NCI-H1105 (cell line): ENCODE measurements at regions not wholly inside any gene's neighbourhood (a gene's known extent, or its start where the extent isn't known, plus 50 kb on each side); places are given as distances from the start of the nearest gene placed in this dataset.
A peak's percentile ranks its signal among the peaks of the same experiment; 100 is the strongest.
"Not testable (repeated sequence)": the region's sequence is repeated elsewhere in the genome, so short reads cannot be mapped to it uniquely, and the experiment has no call there.

Experiments
- DNase-seq: peaks from one replicate; lab custom pipeline; 2025; lab: John Stamatoyannopoulos, UW

DNA sequence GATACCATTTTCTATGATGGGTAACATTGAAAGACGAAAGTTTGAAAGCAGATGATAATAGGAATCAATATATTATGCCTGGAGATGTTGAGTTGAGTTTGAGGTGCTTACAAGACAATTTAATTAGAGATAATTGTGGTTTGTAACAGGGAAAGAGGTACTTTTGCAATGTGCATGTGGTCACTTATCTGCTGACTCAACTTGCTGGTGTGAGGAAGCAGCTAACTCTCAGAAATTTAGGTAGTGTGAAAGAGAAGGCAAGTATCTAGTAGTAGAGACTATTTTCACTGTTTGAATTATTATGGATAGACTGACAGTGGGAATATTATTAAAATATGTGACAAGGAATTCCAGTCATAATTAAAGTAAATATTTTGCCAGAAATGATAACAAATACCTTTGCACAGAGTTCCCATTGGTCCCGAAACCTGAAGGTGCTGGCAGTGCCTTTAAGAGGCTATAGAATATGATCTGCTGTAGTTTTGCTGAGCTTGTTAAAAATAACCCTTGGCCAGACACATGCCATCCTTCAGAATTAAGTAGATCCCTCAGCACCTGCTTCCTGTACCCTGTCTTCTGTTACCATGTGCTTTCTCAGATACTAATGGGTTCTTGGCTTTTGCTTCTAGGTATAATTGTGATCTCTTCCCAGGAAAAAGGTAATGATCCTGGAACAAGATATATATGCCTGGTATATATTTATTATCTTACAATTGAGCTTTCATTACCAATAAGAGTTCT lies 315.9 kb downstream of the BCHE start:
- no peak for DNase-seq

DNA sequence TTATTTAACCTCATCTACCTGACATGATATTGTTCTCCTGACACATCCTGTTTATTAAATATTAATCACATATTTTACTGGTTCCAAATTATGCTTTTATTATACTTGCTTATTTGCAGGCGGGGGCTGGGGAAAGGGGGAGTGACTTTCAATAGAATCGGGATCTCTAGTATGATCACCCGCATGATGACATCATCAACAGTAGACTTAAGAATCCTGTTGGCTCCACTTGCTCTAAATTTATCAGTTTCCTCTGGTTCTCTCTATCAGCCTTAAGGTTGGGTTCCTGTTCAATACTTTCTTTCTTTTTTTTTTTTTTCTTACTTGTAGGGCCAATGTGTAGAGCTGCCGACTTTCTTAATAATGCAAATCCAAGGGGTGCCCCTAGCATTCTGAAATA lies 317.5 kb downstream of the BCHE start:
- no peak for DNase-seq

DNA sequence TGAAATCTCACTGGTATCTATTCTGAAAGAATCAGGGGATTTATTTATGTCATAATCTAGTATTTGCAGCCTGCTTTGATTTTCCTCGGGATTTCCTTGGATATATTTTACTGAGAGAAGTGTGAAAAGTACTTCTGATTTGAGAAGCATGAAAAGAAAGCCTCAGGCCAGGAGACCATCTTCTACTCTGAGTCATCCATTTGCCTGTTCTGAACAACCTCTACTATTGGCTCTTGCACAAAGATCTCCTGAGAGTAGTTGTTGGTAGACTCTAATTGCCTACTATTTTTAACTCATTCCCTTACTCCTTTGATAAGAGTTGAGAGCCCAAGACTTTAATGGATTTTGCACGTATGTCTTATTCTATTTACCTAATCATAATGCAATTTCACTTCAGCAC lies 318.9 kb downstream of the BCHE start:
- DNase-seq, result no peak

DNA sequence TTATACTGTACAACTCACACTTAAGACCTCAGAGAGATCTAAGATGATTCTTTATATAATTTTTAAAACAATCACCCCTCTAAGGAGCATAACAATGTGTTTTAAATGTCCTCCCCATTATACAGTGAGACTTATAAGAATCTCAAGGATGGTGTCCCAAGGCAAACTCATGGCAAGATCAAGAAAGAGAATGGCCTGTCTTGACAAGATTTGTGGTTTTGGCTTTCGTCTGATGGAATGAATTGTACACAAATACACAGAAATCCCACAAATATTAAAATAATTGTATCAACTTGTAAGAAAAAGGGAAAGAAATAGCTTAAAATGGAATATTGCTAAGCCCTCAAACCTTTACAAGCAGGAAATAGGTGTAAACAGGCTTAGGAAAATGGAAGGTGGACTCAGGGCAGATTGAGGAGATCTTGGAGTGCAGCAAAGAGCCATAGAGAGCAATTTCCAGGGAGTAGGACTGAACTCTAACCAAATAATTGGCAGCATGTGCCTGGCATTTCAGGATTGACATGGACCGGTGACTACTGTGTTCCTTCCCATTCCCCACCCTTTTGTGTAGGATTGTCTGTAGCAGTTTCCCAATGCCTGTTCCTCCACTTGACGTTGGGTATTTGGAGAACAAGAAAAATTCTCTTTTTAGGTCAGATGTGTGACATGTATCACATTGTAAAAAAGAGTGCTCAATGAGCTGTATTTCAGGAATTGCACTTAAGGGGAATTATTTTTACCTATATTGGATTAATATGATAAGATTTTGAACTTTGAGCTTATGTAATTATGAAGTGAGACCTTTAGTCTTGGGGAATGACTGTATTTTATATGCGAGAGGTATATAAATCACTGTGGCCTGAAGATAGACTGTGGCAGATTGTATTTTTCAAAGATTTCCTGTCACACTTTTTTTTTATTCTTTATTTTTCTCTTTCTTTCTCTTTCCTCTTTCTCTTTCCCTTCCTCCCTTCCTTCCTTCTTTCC lies 317.8 kb upstream of the SLITRK3 start:
- no peak for DNase-seq

DNA sequence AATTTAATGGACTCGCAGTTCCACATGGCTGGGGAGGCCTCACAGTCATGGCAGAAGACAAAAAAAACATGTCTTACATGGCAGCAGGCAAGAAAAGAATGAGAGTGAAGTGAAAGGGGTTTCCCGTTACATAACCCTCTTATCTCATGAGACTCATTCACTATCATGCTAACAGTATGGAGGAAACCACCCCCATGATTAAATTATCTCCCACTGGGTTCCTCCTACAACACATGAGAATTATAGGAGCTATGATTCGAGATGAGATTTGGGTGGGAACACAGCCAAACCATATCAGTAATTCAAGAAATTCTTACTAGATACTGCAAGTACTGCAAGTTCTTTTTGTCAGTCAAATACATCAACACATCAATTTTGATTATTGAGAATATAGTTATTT lies 311.4 kb upstream of the SLITRK3 start:
- no peak for DNase-seq

DNA sequence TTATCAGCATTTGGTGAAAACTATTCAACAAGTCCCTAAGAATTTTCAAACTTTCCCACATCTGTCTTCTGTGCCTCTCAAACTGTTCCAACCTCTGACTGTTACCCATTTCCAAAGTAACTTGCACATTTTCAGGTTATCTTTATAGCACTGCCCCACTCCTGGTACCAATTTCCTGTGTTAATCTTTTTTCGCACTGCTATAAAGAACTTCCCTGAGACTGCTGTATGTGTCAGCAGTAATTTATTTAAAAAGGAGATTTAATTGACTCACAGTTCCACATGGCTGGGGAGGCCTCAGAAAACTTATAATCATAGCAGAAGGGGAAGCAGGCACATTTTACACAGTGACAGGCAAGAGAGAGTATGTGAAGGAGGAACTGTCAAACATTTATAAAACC lies 310.9 kb upstream of the SLITRK3 start:
- no peak for DNase-seq

DNA sequence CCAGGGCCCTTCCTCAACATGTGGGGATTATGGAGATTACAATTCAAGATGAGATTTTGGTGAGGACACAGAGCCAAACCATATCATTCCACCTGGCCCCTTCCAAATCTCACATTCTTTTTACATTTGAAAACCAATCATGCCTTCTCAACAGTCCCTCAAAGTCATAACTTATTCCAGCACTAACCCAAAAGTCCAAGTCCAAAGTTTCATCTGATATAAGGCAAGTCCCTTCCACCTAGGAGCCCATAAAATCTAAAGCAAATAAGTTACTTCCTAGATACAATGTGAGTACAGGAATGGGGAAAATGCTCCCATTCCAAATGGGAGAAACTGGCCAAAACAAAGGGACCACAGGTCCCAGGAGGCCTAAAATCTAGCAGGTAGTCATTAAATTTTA lies 309.5 kb upstream of the SLITRK3 start:
- no peak for DNase-seq

DNA sequence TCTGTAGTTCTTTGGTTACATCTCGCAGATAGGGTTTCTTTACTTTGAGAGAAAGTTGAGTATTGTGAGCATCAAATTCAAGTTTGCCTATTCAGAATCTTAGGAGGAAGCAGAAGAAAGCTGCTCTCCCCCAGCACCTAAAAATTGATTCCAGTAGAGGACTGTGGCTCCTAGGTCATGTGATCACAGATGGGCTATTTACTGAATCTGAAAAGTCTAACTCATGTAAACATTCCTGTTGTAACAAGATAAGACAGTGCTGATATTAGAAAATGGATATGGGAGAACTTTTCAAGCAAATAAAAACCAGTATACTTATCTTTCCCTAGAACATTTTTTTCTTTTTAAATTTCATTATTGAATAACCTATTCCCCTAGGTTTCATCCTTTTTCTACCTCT lies 308.4 kb upstream of the SLITRK3 start:
- no peak for DNase-seq

DNA sequence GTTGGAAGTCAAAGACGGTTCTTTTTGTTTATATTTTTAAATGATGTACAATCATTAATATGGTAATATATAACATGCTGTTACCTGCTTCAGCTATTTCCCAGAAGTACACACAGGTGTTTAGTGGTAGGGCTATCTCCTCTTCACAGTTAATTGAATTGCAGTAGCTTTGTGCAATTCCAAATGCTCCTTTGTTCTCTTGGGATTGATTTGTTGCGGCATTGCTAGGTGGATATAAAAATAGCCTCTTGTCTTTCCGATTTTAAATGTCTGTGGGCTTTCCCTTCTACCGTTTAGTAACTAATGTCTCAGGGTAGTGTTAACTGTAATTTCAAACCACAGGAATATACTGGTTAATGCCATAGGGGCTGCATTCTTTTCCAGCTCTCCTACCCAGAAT lies 307.6 kb upstream of the SLITRK3 start:
- DNase-seq, result peak; percentile 81

DNA sequence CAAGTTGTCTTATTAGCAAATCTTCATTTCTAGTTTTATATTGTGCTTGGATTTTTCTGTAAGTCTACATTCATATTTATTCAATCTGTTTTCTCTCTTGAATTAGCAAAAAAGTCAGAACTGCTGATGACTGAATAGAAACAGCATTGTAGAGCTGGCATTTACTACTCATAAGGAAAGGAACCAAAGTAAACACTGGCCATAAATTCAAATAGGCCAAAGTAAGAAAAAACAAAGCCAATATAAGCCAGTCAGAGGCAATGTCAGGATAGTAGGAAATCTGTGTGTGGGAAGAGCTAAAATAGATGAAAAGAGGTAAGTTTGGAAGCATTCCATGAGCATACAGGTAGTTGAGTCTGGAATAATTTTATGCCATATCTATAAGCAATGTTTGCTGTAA lies 307.2 kb upstream of the SLITRK3 start:
- no peak for DNase-seq

DNA sequence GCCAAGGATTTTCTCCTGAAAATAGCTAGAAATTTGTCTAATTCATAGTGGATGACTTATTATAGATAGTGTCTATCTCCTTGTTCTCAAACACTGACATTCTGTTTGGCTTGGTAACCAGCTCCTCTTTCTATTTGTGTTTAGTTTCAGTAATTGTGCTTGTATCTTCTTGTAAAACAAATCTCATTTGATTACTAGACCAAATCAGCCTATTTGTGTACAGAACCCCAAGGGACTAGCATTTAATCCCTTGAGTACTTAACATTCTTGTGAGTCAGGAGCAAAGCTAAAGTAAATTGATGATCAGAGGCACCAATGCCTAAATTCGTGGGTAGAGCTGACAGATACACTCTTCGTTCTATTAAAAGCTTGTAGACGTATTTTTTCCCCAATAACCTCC lies 306.5 kb upstream of the SLITRK3 start:
- peak; percentile 44 for DNase-seq

DNA sequence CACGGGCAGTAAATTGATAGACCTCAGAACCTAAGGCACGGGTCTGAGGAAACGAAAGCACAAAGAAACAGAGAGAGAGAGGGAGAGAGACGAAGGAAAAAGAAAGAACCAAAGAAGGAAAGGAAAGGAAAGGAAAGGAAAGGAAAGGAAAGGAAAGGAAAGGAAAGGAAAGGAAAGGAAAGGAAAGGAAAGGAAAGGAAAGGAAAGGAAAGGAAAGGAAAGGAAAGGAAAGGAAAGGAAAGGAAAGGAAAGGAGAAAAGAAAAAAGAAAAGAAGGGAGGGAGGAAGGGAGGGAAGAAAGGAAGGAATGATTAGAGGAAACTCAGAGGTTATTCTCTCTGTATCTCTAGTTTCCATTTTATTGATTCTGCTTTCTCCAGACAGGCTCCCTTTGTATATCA lies 302.6 kb upstream of the SLITRK3 start:
- DNase-seq, result not testable (repeated sequence)

DNA sequence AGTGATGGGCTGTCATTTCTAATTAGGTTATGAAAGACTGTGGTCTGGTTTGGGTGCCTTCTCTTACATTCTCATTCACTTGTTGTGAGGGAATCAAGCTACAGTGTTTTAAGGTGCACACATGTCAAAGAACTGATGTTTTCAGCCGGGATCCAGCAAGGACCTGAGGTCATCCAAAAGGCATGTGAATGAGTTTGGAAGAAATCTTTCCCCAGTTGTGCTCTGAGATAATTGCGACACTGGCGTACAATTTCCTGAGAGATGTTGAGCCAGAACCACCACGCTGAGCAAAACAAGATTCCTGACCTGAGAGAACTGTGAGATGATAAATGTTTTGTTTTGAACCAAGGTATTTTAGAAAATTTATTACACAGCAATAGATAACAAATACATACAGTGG lies 295.3 kb upstream of the SLITRK3 start:
- DNase-seq, result no peak

DNA sequence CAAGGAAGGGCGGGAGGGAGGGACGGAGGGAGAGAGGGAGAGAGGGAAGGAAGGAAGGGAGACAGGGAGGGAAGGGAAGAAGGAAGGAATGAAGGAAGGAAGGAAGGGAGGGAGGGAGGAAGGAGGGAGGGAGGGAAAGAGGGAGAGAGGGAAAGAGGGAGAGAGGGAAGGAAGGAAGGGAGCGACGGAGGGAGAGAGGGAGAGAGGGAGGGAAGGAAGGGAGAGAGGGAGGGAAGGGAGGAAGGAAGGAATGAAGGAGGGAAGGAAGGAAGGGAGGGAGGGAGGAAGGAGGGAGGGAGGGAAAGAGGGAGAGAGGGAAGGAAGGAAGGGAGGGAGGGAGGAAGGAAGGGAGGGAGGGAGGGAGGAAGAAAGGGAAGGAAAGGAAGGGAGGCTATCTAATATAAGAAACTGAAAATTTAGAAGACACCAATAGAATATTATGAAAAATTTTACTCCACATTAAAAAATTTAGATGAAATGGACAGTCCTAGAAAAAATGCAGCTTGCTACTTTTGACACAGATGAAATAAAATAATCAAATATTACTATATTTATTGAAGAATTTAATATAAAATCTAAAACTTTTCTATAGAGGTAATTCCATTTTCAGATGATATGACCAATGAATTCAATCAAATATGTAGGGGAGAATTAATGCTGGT lies 280.3 kb upstream of the SLITRK3 start:
- no peak for DNase-seq

DNA sequence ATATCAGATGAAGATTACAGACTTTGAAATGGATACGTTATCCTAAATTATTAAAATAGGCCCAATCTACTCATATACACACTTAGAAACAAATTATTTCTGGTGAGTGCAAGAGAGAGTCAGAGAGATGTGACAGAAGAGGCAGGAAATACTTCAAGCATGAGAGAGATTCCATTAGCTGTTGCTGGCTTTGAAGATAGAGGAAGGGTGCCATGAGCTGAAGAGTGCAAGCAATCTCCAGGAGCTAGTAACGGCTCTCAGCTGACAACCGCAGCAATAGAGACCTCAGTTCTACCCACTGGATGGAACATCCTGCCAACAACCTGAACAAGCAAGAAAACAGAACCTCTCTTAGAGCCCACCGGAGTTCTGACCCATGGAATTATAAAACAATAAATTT lies 270.7 kb upstream of the SLITRK3 start:
- DNase-seq, result no peak

DNA sequence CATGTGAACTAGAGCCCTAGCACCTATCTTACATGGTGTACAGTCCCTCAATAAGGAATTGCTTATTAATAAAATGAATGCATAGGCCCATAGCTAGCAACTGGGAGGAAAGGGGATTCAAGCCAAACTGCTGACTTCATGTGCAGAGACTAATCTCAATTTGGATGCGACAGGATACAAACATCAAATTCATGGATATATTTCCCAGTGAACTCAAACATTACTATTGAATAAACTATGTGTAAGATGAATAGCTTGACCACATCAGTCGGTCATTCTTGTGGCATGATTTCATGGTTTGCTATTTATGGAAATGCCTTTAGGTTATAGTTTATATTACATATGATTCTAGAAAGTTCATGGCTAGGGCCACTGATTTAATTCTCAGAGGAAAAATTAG lies 268.6 kb upstream of the SLITRK3 start:
- no peak for DNase-seq

DNA sequence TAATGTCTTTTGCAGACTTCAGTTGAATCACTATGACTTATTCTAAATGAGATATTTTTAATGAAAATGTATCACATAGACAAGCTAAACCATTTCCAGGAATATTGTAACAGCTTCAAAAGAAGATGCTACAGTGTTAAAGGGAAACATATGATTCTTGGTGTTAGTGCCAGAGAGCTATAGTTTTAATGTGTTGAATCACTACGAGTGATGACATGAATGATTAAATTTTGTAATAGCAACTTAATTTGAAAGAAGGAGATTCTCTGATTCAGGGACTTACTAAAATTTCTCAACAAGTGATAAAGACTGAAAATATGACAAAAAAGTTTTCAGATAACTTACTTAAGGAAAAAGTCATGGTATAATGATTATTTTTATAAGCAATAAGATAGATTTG lies 267.3 kb upstream of the SLITRK3 start:
- DNase-seq, result no peak

DNA sequence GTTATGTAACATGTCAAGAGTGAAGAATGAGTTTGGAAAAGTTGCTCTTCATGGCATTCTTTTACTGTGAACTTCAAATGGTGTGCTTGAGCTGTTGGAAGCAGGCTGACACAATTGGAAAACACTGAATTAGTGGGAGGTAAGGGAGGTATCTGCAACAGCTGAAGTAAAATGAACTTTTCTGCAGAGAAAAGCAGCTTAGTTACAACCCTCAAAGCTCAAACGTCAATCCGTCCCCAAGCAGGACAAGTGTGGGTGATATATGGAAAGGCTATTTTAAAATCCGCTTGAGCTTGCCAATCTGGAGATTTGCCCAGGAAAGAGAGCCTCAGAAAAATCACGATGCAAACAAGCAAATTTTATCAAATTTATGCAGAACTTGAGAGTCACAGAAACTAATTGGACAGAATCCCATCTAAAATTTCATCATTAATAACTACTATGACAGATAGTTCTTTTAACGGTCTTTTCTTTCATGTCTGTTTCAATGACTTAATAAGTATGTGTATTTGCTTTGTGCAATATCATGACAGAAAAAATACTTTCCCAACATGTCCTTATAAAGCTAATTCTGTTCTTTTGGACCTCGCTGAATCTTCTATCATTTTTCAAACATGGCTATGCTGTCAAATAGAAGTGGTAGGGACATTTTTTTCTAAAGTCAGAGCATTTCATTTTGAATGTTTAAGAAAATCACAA lies 266.6 kb upstream of the SLITRK3 start:
- no peak for DNase-seq

DNA sequence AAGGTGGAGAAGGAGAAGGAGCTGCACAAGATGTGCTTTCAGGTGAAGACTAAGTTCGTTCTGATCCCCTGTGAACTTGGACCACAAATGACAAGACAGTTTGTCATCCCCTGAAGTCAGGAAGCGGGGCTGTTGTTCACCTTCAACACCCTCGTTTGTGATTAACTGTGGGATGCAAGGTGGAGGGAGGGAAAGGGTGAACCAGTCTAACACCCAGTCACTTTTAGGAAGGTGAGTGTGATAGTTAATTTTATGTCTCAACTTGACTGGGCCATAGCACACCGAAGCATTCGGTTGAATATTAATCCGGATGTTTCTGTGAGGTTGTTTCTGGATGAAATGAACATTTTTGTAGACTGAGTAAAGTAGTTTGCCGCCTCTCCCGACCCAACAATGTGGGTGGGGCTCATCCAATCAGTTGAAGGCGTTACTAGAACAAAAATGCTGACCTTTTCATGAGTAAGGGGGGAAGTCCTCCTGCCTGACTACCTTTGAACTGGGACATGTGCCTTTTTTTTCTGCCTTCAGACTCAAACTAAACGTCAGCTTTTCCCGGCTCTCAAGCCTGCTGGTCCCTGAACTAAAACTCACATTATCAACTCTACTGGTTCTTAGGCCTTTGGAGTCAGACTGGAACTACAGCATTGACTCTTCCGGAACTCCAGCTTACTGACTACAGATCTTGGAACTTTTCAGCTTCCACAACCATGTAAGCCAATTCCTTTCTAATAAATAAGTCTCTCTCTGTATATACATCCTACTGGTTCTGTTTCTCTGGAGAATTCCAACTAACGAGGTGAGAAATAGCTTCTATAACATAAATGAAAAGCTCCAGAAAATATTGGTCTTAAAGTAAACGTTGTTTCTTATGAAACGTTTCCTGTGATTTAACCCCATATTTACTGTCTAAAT lies 264.0 kb upstream of the SLITRK3 start:
- DNase-seq, result no peak

DNA sequence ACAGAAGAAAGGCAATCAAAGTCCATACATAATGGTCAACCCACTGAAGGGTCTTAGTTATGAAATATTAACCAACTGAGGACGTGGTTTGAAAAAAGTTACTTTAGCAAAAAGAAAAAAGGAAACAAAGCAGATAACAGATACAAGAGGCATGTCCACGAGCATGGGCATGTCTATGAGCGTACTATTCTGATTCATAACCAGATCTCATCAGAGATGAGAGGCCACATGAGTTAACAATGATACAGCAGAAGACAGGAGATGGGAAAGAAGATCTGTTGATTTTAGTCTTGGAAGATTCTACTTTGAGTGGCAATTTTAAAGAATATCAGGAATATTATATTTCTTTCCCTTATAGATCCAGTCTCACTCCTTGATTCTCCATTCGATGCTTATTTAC lies 262.9 kb upstream of the SLITRK3 start:
- DNase-seq, result no peak

DNA sequence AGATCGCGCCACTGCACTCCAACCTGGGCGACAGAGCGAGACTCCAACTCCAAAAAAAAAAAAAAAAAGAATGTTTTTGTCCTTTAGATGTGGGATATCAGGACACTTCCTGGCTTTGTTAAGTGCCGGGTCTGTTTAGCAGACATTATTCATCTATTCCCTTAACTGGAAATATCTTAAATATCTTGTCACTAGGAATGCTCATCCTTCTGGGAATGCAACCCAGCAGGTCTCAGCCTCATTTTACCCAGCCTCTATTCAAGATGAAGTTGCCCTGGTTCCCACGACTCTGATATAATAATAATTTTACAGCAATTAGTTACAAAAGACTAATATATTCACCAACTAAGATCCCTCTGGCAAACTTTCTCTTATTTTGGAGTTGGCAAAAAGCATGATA lies 260.9 kb upstream of the SLITRK3 start:
- no peak for DNase-seq
